ENCODE measurements at regions not wholly inside any gene's neighbourhood (a gene's known extent, or its start where the extent isn't known, plus 50 kb on each side); places are given as distances from the start of the nearest gene placed in this dataset.
"Not testable (repeated sequence)": the region's sequence is repeated elsewhere in the genome, so short reads cannot be mapped to it uniquely, and the experiment has no call there.

DNA sequence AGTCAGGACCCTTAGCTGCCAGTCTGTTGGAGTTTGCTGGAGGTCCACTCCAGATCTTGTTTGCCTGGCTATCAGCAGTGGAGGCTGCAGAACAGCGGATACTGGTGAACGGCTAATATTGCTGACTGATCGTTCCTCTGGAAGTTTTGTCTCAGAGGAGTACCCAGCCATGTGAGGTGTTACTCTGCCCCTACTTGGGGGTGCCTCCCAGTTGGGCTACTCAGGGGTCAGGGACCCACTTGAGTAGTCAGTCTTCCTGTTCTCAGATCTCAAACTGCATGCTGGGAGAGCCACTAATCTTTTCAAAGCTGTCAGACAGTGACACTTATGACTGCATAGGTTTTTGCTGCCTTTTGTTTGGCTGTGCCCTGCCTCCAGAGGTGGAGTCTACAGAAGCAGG, 160.5 kb downstream of the OR4A47 start:
- 89 to 100% (median 95%) methylated on average over 3 of the region's 3 CpGs for WGBS, 5 donors
- intact Hi-C loops (cut with DNase I; ENCODE audit: low total_unique reads); H3K27me3 ChIP-seq; H3K27ac ChIP-seq; H3K4me1 ChIP-seq; DNase-seq; H3K4me3 ChIP-seq; H3K36me3 ChIP-seq: not testable (repeated sequence)
- peaks cover 3 to 59% (median 38%) of the 10 kb centered on the region in 4 donors for H3K9me3 ChIP-seq

DNA sequence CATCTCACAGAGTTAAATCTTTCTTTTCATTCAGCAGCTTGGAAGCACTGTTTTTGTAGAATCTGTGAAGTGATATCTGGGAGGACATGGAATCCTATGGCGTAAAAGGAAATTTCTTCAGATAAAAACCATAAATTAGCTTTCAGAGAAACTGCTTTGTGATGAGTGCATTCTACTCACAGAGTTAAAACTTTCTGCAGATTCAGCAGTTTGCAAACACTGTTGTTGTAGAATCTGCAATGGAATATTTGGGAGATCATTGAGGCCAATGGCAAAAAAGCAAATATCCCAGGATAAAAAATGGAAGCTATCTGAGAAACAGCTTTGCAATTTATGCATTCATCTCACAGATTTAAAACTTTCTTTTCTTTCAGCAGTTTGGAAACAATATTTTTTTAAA, 180.6 kb downstream of the OR4A47 start:
- Histone ChIP-seq H3K9me3 (peaks cover 10 to 99% (median 85%) of the 10 kb centered on the region in 4 donors), H3K27me3 (no peaks in the 10 kb centered on the region), H3K27ac (no peak overlapping the region), H3K4me3 (no peak overlapping the region), H3K4me1 (no peaks in the 10 kb centered on the region), H3K36me3 (no peaks in the 10 kb centered on the region)
- WGBS, 5 donors, result 76 to 90% (median 84%) methylated on average over 1 of the region's 1 CpG
- intact Hi-C loops (cut with DNase I; ENCODE audit: low total_unique reads), result no loop called here
- TF ChIP-seq EP300 (IDR thresholded peaks at IDR 0.05) (no peak), POLR2A (IDR thresholded peaks at IDR 0.05) (no peak)
- TF ChIP-seq, protein P1, sequence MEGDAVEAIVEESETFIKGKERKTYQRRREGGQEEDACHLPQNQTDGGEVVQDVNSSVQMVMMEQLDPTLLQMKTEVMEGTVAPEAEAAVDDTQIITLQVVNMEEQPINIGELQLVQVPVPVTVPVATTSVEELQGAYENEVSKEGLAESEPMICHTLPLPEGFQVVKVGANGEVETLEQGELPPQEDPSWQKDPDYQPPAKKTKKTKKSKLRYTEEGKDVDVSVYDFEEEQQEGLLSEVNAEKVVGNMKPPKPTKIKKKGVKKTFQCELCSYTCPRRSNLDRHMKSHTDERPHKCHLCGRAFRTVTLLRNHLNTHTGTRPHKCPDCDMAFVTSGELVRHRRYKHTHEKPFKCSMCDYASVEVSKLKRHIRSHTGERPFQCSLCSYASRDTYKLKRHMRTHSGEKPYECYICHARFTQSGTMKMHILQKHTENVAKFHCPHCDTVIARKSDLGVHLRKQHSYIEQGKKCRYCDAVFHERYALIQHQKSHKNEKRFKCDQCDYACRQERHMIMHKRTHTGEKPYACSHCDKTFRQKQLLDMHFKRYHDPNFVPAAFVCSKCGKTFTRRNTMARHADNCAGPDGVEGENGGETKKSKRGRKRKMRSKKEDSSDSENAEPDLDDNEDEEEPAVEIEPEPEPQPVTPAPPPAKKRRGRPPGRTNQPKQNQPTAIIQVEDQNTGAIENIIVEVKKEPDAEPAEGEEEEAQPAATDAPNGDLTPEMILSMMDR (IDR thresholded peaks at IDR 0.05), result no peak
- DNase-seq, result no peak

DNA sequence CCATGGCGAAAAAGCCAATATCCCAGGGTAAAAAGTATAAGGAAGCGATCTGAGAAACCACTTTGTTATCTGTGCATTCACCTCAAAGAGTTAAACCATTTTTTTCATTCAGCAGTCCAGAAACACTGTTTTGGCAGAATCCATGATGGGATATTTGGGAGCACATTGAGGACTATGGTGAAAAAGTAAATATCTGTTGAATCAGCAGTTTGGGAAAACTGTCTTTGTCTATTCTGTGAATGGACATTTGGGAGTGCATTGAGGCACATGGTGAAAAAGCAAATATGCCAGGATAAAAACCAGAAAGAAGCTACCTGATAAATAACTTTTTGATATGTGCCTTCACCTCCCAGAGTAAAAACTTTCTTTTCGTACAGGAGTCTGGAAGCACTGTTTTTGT, 187.4 kb downstream of the OR4A47 start:
- H3K27ac ChIP-seq, result no peak overlapping the region
- H3K27me3 ChIP-seq, result no peaks in the 10 kb centered on the region
- no peak for DNase-seq
- TF ChIP-seq POLR2AphosphoS5 (IDR thresholded peaks at IDR 0.05) (no peak), POLR2A (IDR thresholded peaks at IDR 0.05) (no peak), EP300 (IDR thresholded peaks at IDR 0.05) (no peak)
- TF ChIP-seq, protein P1 (IDR thresholded peaks at IDR 0.05), result no peak
- H3K9me3 ChIP-seq, result peaks cover 11 to 79% (median 56%) of the 10 kb centered on the region in 4 donors
- H3K4me3 ChIP-seq, result no peak overlapping the region
- no peaks in the 10 kb centered on the region for H3K4me1 ChIP-seq
- no peaks in the 10 kb centered on the region for H3K36me3 ChIP-seq
- intact Hi-C loops (cut with DNase I; ENCODE audit: low total_unique reads), result no loop called here
- 78 to 87% (median 80%) methylated on average over 3 of the region's 3 CpGs for WGBS, 5 donors

DNA sequence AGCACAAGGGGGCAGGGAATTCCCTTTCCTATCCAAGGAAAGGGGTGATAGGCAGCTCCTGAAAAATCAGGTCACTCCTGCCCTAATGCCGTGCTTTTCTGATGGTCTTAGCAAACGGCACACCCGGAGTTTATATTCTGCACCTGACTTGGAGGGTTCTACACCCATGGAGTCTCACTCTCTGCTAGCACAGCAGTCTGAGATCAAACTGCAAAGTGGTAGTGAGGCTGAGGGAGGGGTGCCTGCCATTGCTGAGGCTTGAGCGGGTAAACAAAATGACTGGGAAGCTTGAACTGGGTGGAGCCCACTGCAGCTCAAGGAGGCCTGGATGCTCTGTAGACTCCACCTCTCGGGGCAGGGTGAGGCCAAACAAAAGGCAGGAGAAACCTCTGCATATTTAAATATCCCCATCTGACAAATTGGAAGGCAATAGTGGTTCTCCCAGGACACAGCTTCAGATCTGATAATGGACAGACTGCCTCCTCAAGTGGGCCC, 194.7 kb downstream of the OR4A47 start:
- WGBS, 5 donors, result 49 to 54% (median 52%) methylated on average over 5 of the region's 5 CpGs
- intact Hi-C loops (cut with DNase I; ENCODE audit: low total_unique reads), result no loop called here
- Histone ChIP-seq H3K4me3 (no peak overlapping the region), H3K4me1 (no peaks in the 10 kb centered on the region), H3K27ac (no peak overlapping the region), H3K36me3 (no peaks in the 10 kb centered on the region), H3K9me3 (peaks cover 2 to 55% (median 27%) of the 10 kb centered on the region in 4 donors), H3K27me3 (no peaks in the 10 kb centered on the region)
- DNase-seq, result no peak
- TF ChIP-seq, protein P1 (IDR thresholded peaks at IDR 0.05), result no peak
- TF ChIP-seq POLR2A (IDR thresholded peaks at IDR 0.05) (no peak), POLR2AphosphoS5 (IDR thresholded peaks at IDR 0.05) (no peak), EP300 (IDR thresholded peaks at IDR 0.05) (no peak)

DNA sequence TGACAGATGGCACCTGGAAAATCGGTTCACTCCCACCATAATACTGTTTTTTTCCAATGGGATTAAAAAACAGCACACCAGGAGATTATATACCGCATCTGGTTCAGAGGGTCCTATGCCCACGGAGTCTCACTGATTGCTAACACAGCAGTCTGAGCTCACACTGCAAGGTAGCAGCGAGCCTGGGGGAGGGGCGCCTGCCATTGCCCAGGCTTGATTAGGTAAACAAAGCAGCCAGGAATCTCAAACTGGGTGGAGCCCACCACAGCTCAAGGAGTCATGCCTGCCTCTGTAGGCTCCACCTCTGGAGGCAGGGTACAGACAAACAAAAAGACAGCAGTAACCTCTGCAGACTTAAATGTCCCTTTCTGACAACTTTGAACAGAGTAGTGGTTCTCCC, 240.9 kb downstream of the OR4A47 start:
- H3K4me3 ChIP-seq; H3K4me1 ChIP-seq; H3K36me3 ChIP-seq; intact Hi-C loops (cut with DNase I; ENCODE audit: low total_unique reads); H3K27me3 ChIP-seq; DNase-seq; H3K27ac ChIP-seq: not testable (repeated sequence)
- peaks cover 0 to 68% (median 45%) of the 10 kb centered on the region in 4 donors for H3K9me3 ChIP-seq
- 64 to 79% (median 68%) methylated on average over 4 to 5 of the region's 5 CpGs for WGBS, 5 donors

DNA sequence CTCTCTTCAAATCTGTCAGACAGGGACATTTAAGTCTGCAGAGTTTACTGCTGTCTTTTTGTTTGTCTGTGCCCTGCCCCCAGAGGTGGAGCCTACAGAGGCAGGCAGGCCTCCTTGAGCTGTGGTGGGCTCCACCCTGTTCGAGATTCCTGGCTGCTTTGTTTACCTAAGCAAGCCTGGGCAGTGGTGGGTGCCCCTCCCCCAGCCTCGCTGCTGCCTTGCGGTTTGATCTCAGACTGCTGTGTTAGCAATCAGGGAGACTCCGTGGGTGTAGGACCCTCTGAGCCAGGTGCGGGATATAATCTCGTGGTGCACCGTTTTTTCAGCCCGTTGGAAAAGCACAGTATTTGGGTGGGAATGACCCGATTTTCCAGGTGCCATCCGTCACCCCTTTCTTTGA, 233.6 kb downstream of the TRIM51G start:
- WGBS, 5 donors, result 82 to 86% (median 84%) methylated on average over 9 to 10 of the region's 10 CpGs
- H3K27me3 ChIP-seq; intact Hi-C loops (cut with DNase I; ENCODE audit: low total_unique reads); H3K4me1 ChIP-seq; H3K4me3 ChIP-seq; H3K27ac ChIP-seq; H3K36me3 ChIP-seq; DNase-seq: not testable (repeated sequence)
- peaks cover 6 to 45% (median 23%) of the 10 kb centered on the region in 4 donors for H3K9me3 ChIP-seq
